Spleen (tissue), 7 donors: ENCODE measurements at regions not wholly inside any gene's neighbourhood (a gene's known extent, or its start where the extent isn't known, plus 50 kb on each side); places are given as distances from the start of the nearest gene placed in this dataset.

ENCODE experiments used
- CTCF ChIP-seq, 11 experiments: fragments of 200-600 bp in 7 of 11; fragments of 450-650 bp in 4 of 11; sonication (generic) in 4 of 11; IDR thresholded peaks in 8 of 11; conservative IDR thresholded peaks in 3 of 11; 1 replicate in 7 of 11; 2 replicates in 4 of 11; pipeline versions ENCODE4 v1.4.0 to v1.8.0; 2016 to 2021; ENCODE audit warnings: antibody characterized with exemption in 11 of 11, inconsistent platforms in 4 of 11, mild to moderate bottlenecking in 1 of 11
- POLR2A ChIP-seq, 3 donors: fragments of 450-650 bp; IDR thresholded peaks; one replicate each; pipeline ENCODE4 v1.5.1; 2017; ENCODE audit warnings: antibody characterized with exemption in 3 of 3, mild to moderate bottlenecking in 1 of 3
- POLR2AphosphoS5 ChIP-seq, 3 donors: sonication (generic); formaldehyde crosslinking; IDR thresholded peaks; one replicate each; pipeline ENCODE4 v1.5.1; 2017; ENCODE audit warnings: antibody characterized with exemption in 3 of 3
- donor health status: DM: no; HTN: no; CAD: no; lungs with moderate emphysema.
- donor health status: DM: no; HTN: no; CAD: no.
- donor health status: DM: no; HTN: no; CAD: no.

- TF ChIP-seq CTCF (IDR thresholded peaks at IDR 0.05 in 8 of 11, conservative IDR thresholded peaks at IDR 0.05 in 3 of 11) (no peak), POLR2A (IDR thresholded peaks at IDR 0.05) (no peak), POLR2AphosphoS5 (IDR thresholded peaks at IDR 0.05) (no peak)
These were observed 225.2 kb upstream of the PGR start for GRCh38 chr11:101354801-101355200.
